SK-N-SH treated with all-trans-retinoic acid at 6 μM for 48 hours (cell line): ENCODE measurements at regions not wholly inside any gene's neighbourhood (a gene's known extent, or its start where the extent isn't known, plus 50 kb on each side); places are given as distances from the start of the nearest gene placed in this dataset.

ENCODE experiments used
- BACH2 ChIP-seq: fragments of 250-450 bp; sonication (Bioruptor Pico); IDR thresholded peaks from 2 replicates; pipeline ENCODE4 v1.9.0; 2021; ENCODE audit warnings: mild to moderate bottlenecking, borderline replicate concordance
- CSDC2 ChIP-seq: fragments of 250-450 bp; sonication (Bioruptor Pico); IDR thresholded peaks from 2 replicates; pipeline ENCODE4 v1.5.0; 2020; ENCODE audit warnings: mild to moderate bottlenecking, moderate library complexity
- GLIS3 ChIP-seq: fragments of 250-450 bp; sonication (Bioruptor Pico); IDR thresholded peaks from 2 replicates; pipeline ENCODE4 v1.5.0; 2020; ENCODE audit warnings: mild to moderate bottlenecking, moderate library complexity
- PATZ1 ChIP-seq: fragments of 250-450 bp; sonication (Bioruptor Pico); IDR thresholded peaks from 2 replicates; pipeline ENCODE4 v1.8.0; 2020; ENCODE audit warnings: mild to moderate bottlenecking, moderate library complexity, borderline replicate concordance
- RARB ChIP-seq: fragments of 250-450 bp; sonication (Bioruptor Pico); IDR thresholded peaks from 2 replicates; pipeline ENCODE4 v1.8.0; 2021; ENCODE audit warnings: mild to moderate bottlenecking, moderate library complexity
- SNAI2 ChIP-seq: fragments of 250-450 bp; sonication (Bioruptor Pico); IDR thresholded peaks from 2 replicates; pipeline ENCODE4 v1.5.0; 2020; ENCODE audit warnings: mild to moderate bottlenecking, moderate library complexity
- TCF4 ChIP-seq: fragments of 250-450 bp; sonication (Bioruptor Pico); IDR thresholded peaks from 2 replicates; pipeline ENCODE4 v1.8.0; 2021; ENCODE audit warnings: mild to moderate bottlenecking, moderate library complexity, borderline replicate concordance
- TSHZ2 ChIP-seq: fragments of 250-450 bp; sonication (Bioruptor Pico); IDR thresholded peaks from 2 replicates; pipeline ENCODE4 v1.5.0; 2020; ENCODE audit warnings: mild to moderate bottlenecking, moderate library complexity
- ZC3H10 ChIP-seq: fragments of 250-450 bp; sonication (Bioruptor Pico); IDR thresholded peaks from 2 replicates; pipeline ENCODE4 v1.5.1; 2021; ENCODE audit warnings: mild to moderate bottlenecking, moderate library complexity
- ZNF565 ChIP-seq: fragments of 450-650 bp; formaldehyde crosslinking; conservative IDR thresholded peaks from 2 replicates; pipeline ENCODE4 v1.5.0; 2020; ENCODE audit warnings: low read depth, mild to moderate bottlenecking, moderate library complexity
- ZNF70 ChIP-seq: fragments of 450-650 bp; formaldehyde crosslinking; IDR thresholded peaks from 2 replicates; pipeline ENCODE4 v1.5.0; 2020; ENCODE audit warnings: mild to moderate bottlenecking, moderate library complexity
- ZNF8 ChIP-seq: fragments of 450-650 bp; formaldehyde crosslinking; IDR thresholded peaks from 2 replicates; pipeline ENCODE4 v1.5.0; 2020; ENCODE audit warnings: mild to moderate bottlenecking, moderate library complexity
- TF ChIP-seq, protein P1 (sequence below): fragments of 250-450 bp; sonication (Bioruptor Pico); IDR thresholded peaks from 2 replicates; pipeline ENCODE4 v1.8.0; 2021; ENCODE audit warnings: low read depth, mild to moderate bottlenecking, moderate library complexity, borderline replicate concordance
- TF ChIP-seq, protein P2 (sequence below): fragments of 250-450 bp; sonication (Bioruptor Pico); IDR thresholded peaks from 2 replicates; pipeline ENCODE4 v1.5.1; 2021; ENCODE audit warnings: mild to moderate bottlenecking, moderate library complexity

DNA sequence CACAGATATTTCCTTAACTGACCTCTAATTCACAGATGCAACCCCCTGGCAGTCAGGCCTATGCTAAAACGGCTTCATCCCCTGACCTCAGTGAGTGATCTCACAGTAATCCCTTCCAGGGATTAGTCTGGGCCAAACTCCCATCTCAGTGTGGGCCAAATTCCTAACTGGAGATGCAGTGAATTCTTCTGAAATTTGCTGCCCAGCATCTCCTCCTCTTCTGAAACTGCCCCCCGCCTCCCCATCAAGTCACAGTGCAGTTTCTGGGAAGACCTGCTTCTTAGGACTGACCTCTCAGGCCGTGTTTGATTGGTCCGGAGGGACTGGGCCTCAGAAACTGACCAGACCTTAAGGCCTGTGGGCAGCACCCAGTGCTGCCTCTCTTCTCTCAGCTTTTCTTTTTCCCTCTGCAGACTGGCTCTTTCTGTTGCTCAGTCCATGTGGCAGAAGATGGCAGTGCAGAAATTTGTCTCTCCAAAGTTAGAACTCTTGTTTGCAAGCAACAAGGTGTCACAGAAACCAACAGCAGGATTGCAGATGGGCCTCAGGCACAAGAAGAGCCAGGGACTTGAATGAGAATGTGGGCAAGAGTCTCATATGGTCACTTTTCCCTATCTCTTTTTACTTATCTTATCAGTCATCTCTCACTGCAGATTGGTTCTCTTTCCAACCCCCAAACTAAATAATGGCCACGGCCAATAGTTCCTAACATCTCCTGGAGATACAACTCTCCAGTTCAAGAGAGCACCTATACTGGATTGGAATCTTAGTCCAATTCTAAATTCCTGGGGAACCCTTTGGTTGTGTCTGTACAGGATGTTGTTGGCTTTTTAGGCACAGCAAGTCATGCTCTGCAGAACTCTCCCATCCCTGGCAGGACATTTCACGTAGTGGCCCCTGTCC lies 95.5 kb upstream of the RALGPS2 start:
- TF ChIP-seq PATZ1 (no peak), BACH2 (no peak), SNAI2 (CRISPR knock-in tag) (no peak), ZNF70 (CRISPR knock-in tag) (no peak), CSDC2 (CRISPR knock-in tag) (no peak), RARB (CRISPR knock-in tag) (no peak), TSHZ2 (no peak), ZC3H10 (no peak), ZNF8 (CRISPR knock-in tag) (no peak), TCF4 (CRISPR knock-in tag) (no peak), GLIS3 (CRISPR knock-in tag) (no peak), ZNF565 (CRISPR knock-in tag) (no peak)
- TF ChIP-seq, protein P1, sequence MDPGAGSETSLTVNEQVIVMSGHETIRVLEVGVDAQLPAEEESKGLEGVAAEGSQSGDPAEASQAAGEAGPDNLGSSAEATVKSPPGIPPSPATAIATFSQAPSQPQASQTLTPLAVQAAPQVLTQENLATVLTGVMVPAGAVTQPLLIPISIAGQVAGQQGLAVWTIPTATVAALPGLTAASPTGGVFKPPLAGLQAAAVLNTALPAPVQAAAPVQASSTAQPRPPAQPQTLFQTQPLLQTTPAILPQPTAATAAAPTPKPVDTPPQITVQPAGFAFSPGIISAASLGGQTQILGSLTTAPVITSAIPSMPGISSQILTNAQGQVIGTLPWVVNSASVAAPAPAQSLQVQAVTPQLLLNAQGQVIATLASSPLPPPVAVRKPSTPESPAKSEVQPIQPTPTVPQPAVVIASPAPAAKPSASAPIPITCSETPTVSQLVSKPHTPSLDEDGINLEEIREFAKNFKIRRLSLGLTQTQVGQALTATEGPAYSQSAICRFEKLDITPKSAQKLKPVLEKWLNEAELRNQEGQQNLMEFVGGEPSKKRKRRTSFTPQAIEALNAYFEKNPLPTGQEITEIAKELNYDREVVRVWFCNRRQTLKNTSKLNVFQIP (CRISPR knock-in tag): no peak
- TF ChIP-seq, protein P2, sequence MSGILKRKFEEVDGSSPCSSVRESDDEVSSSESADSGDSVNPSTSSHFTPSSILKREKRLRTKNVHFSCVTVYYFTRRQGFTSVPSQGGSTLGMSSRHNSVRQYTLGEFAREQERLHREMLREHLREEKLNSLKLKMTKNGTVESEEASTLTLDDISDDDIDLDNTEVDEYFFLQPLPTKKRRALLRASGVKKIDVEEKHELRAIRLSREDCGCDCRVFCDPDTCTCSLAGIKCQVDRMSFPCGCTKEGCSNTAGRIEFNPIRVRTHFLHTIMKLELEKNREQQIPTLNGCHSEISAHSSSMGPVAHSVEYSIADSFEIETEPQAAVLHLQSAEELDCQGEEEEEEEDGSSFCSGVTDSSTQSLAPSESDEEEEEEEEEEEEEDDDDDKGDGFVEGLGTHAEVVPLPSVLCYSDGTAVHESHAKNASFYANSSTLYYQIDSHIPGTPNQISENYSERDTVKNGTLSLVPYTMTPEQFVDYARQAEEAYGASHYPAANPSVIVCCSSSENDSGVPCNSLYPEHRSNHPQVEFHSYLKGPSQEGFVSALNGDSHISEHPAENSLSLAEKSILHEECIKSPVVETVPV: no peak
